Gastroesophageal sphincter (tissue), 4 donors: ENCODE measurements at regions not wholly inside any gene's neighbourhood (a gene's known extent, or its start where the extent isn't known, plus 50 kb on each side); places are given as distances from the start of the nearest gene placed in this dataset.

ENCODE experiments used
- ATAC-seq: fragments of 150-250 bp; one replicate; pipeline ENCODE4 v1.9.1; 2016; ENCODE audit warnings: mild to moderate bottlenecking, moderate library complexity
- H3K27ac ChIP-seq, 4 donors: fragments of 200-600 bp; sonication (generic) in 3 of 4; 1 replicate in 3 of 4; 2 replicates in 1 of 4; pipeline ENCODE4 v1.5.1; 2016 to 2019
- H3K27me3 ChIP-seq: fragments of 200-600 bp; sonication (generic); one replicate; pipeline ENCODE4 v1.5.1; 2019
- H3K36me3 ChIP-seq, 2 donors: fragments of 200-600 bp; sonication (generic); one replicate each; pipeline ENCODE4 v1.5.1; 2019; ENCODE audit warnings: control low read depth in 1 of 2
- H3K4me1 ChIP-seq, 3 donors: fragments of 200-600 bp; sonication (generic); 1 replicate in 2 of 3; 2 replicates in 1 of 3; pipeline ENCODE4 v1.5.1; 2016 to 2019; ENCODE audit warnings: control low read depth in 2 of 3
- H3K4me3 ChIP-seq, 2 donors: fragments of 200-600 bp; sonication (generic); one replicate each; pipeline ENCODE4 v1.5.1; 2019; ENCODE audit warnings: mild to moderate bottlenecking in 1 of 2, moderate library complexity in 1 of 2
- H3K9me3 ChIP-seq, 3 donors: fragments of 200-600 bp; sonication (generic); one replicate each; pipeline ENCODE4 v1.5.1; 2017 to 2019; ENCODE audit warnings: control low read depth in 2 of 3
- CTCF ChIP-seq, 4 experiments: fragments of 200-600 bp in 2 of 4; fragments of 450-650 bp in 2 of 4; sonication (generic) in 1 of 4; IDR thresholded peaks; one replicate each; pipeline ENCODE4 v1.5.1; 2017 to 2019; ENCODE audit warnings: antibody characterized with exemption in 4 of 4, mild to moderate bottlenecking in 2 of 4, moderate library complexity in 2 of 4
- EP300 ChIP-seq: sonication (generic); formaldehyde crosslinking; IDR thresholded peaks from one replicate; pipeline ENCODE4 v1.6.1; 2017; ENCODE audit warnings: antibody characterized with exemption, mild to moderate bottlenecking
- POLR2A ChIP-seq, 2 donors: fragments of 450-650 bp; IDR thresholded peaks; one replicate each; pipeline ENCODE4 v1.6.1; 2017; ENCODE audit warnings: antibody characterized with exemption in 2 of 2, mild to moderate bottlenecking in 2 of 2, moderate library complexity in 1 of 2
- POLR2AphosphoS5 ChIP-seq: sonication (generic); formaldehyde crosslinking; IDR thresholded peaks from one replicate; pipeline ENCODE4 v1.6.1; 2017; ENCODE audit warnings: antibody characterized with exemption
- WGBS, 2 donors: methylation state at CpG; one replicate each; pipeline ENCODE4 v1.1.5; 2018; ENCODE audit warnings: low coverage in 1 of 2; 5-methylcytosine and 5-hydroxymethylcytosine counted together

- no peaks in the 10 kb centered on the region for H3K27me3 ChIP-seq
Observed at GRCh38 chr5:173507171-173507570, 109.3 kb downstream of the BOD1 start.

GRCh38 chr5:173505634-173506033 is 110.8 kb downstream of the BOD1 start:
- Histone ChIP-seq H3K27ac (no peak overlapping the region), H3K4me1 (peaks cover 0 to 17% (median 2%) of the 10 kb centered on the region in 3 donors), H3K27me3 (no peaks in the 10 kb centered on the region), H3K4me3 (no peak overlapping the region), H3K36me3 (no peaks in the 10 kb centered on the region), H3K9me3 (peaks cover 0 to 9% (median 0%) of the 10 kb centered on the region in 3 donors)
- WGBS, 2 donors: 83 to 100% methylated on average over 1 to 3 of the region's 3 CpGs
- TF ChIP-seq EP300: no peak
- no peak for TF ChIP-seq POLR2AphosphoS5
- TF ChIP-seq POLR2A (IDR thresholded peaks at IDR 0.05): no peak
- no peak for TF ChIP-seq CTCF (IDR thresholded peaks at IDR 0.05)
- ATAC-seq: no peak

More at GRCh38 chr5:173507171-173507570, 109.3 kb downstream of the BOD1 start:
- TF ChIP-seq CTCF (IDR thresholded peaks at IDR 0.05): no peak
- TF ChIP-seq POLR2AphosphoS5: no peak
- no peak for ATAC-seq
- Histone ChIP-seq H3K36me3 (no peaks in the 10 kb centered on the region), H3K4me1 (peaks cover 0 to 2% (median 0%) of the 10 kb centered on the region in 3 donors), H3K9me3 (peaks cover 0 to 9% (median 0%) of the 10 kb centered on the region in 3 donors), H3K27ac (no peak overlapping the region), H3K4me3 (no peak overlapping the region)
- 71 to 85% methylated on average over 1 to 4 of the region's 5 CpGs for WGBS, 2 donors

- Histone ChIP-seq H3K4me3 (no peak overlapping the region), H3K4me1 (peaks cover 15 to 54% (median 21%) of the 10 kb centered on the region in 3 donors), H3K9me3 (peaks cover 0 to 9% (median 0%) of the 10 kb centered on the region in 3 donors), H3K27ac (peak overlapping the region in 3 of 4 donors; percentile 67 to 92 (median 83)), H3K36me3 (no peaks in the 10 kb centered on the region), H3K27me3 (no peaks in the 10 kb centered on the region)
- 96 to 100% methylated on average over 3 to 12 of the region's 12 CpGs for WGBS, 2 donors
- ATAC-seq: no peak
- TF ChIP-seq POLR2AphosphoS5 (no peak), POLR2A (IDR thresholded peaks at IDR 0.05) (no peak), EP300 (no peak), CTCF (IDR thresholded peaks at IDR 0.05) (no peak)
Observed at GRCh38 chr5:173501922-173502321, 114.5 kb downstream of the BOD1 start.

GRCh38 chr5:173501271-173501670 is 115.2 kb downstream of the BOD1 start:
- Histone ChIP-seq H3K9me3 (peaks cover 0 to 9% (median 0%) of the 10 kb centered on the region in 3 donors), H3K4me1 (peaks cover 21 to 61% (median 25%) of the 10 kb centered on the region in 3 donors), H3K27me3 (no peaks in the 10 kb centered on the region), H3K36me3 (no peaks in the 10 kb centered on the region), H3K27ac (peak overlapping the region; percentile 65 to 92 (median 75)), H3K4me3 (no peak overlapping the region)
- TF ChIP-seq CTCF (IDR thresholded peaks at IDR 0.05): no peak
- no peak for TF ChIP-seq EP300
- peak; percentile 91 for TF ChIP-seq POLR2AphosphoS5
- no peak for TF ChIP-seq POLR2A (IDR thresholded peaks at IDR 0.05)
- peak; percentile 27 for ATAC-seq
- WGBS, 2 donors: 46 to 55% methylated on average over 6 to 8 of the region's 8 CpGs

- no peaks in the 10 kb centered on the region for H3K27me3 ChIP-seq
- H3K4me3 ChIP-seq: no peak overlapping the region
- no peaks in the 10 kb centered on the region for H3K36me3 ChIP-seq
- no peak for TF ChIP-seq CTCF (IDR thresholded peaks at IDR 0.05)
- TF ChIP-seq POLR2AphosphoS5: no peak
- no peak for TF ChIP-seq EP300
- no peak for TF ChIP-seq POLR2A (IDR thresholded peaks at IDR 0.05)
- WGBS, 2 donors: 92 to 100% methylated on average over 4 to 5 of the region's 6 CpGs
- no peaks in the 10 kb centered on the region for H3K9me3 ChIP-seq
- peaks cover 26 to 72% (median 30%) of the 10 kb centered on the region in 3 donors for H3K4me1 ChIP-seq
- no peak for ATAC-seq
- H3K27ac ChIP-seq: peak overlapping the region in 3 of 4 donors; percentile 83 to 94 (median 92)
Observed at GRCh38 chr5:173500213-173500560, 116.3 kb downstream of the BOD1 start.
